Thyroid gland (tissue), 4 donors: ENCODE measurements at regions not wholly inside any gene's neighbourhood (a gene's known extent, or its start where the extent isn't known, plus 50 kb on each side); places are given as distances from the start of the nearest gene placed in this dataset.

Source experiments
- CTCF ChIP-seq, 6 experiments: fragments of 200-600 bp in 3 of 6; fragments of 450-650 bp in 3 of 6; sonication (generic) in 3 of 6; IDR thresholded peaks; one replicate each; pipeline ENCODE4 v1.5.1; 2016 to 2019; ENCODE audit warnings: antibody characterized with exemption in 6 of 6, mild to moderate bottlenecking in 2 of 6, inconsistent platforms in 1 of 6, moderate library complexity in 1 of 6
- POLR2A ChIP-seq, 2 donors: fragments of 450-650 bp; IDR thresholded peaks; one replicate each; pipeline ENCODE4 v1.6.1; 2017; ENCODE audit warnings: antibody characterized with exemption in 2 of 2, mild to moderate bottlenecking in 2 of 2, moderate library complexity in 1 of 2

DNA sequence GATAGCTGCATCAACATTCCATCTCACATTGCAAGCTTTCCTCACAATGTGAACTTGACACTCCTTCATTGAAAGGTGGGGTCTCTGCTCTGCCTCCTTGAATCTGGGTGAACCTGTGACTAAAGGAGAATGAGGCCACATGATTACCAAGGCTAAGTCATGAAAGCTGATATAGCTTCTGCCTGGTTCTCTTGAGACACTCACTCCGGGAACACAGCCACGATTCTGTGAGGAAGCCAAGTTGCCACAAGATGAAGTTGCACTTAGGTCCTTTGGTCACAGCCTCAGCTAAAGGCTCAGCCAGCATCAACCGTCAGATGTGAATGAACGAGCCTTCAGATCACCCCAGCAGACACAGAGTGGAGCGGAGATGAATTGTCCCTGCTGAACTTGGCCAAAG lies 94.7 kb upstream of the FAM136A start:
- TF ChIP-seq POLR2A (IDR thresholded peaks at IDR 0.05) (no peak), CTCF (IDR thresholded peaks at IDR 0.05) (no peak)
